GM12878 (cell line): ENCODE measurements at regions not wholly inside any gene's neighbourhood (a gene's known extent, or its start where the extent isn't known, plus 50 kb on each side); places are given as distances from the start of the nearest gene placed in this dataset.

Experiments
- ATF7 ChIP-seq: fragments of 450-650 bp; IDR thresholded peaks from 2 replicates; pipeline ENCODE4 v1.6.1; 2016; ENCODE audit warnings: low read depth, mild to moderate bottlenecking
- CBX3 ChIP-seq: fragments of 200-600 bp; sonication (generic); IDR thresholded peaks from 2 replicates; pipeline ENCODE4 v1.6.1; 2016; ENCODE audit warnings: low read depth, borderline replicate concordance
- CREM ChIP-seq: IDR thresholded peaks from 2 replicates; pipeline ENCODE4 v1.6.1; 2014; ENCODE audit warnings: antibody characterized with exemption, low read depth
- ESRRA ChIP-seq: IDR thresholded peaks from 2 replicates; pipeline ENCODE4 v1.6.1; 2012; ENCODE audit warnings: mild to moderate bottlenecking, low read length, improper control_type of control experiment
- FOXK2 ChIP-seq: fragments of 450-650 bp; IDR thresholded peaks from 2 replicates; pipeline ENCODE4 v1.6.1; 2017; ENCODE audit warnings: mild to moderate bottlenecking, moderate library complexity
- HDAC2 ChIP-seq: fragments of 200-600 bp; sonication (generic); IDR thresholded peaks from 2 replicates; pipeline ENCODE4 v1.6.1; 2017
- IKZF1 ChIP-seq: fragments of 450-650 bp; conservative IDR thresholded peaks from 2 replicates; pipeline ENCODE4 v1.6.1; 2017; ENCODE audit warnings: antibody characterized with exemption, mild to moderate bottlenecking
- IKZF2 ChIP-seq, 2 experiments: fragments of 450-650 bp; IDR thresholded peaks; 2 replicates each; pipeline ENCODE4 v1.6.1; 2017; ENCODE audit warnings: mild to moderate bottlenecking in 2 of 2, moderate library complexity in 2 of 2
- IRF4 ChIP-seq: IDR thresholded peaks from 2 replicates; pipeline ENCODE4 v1.6.1; 2011; ENCODE audit warnings: low read depth, low read length
- JUNB ChIP-seq: IDR thresholded peaks from 2 replicates; pipeline ENCODE4 v1.6.1; 2016; ENCODE audit warnings: antibody characterized with exemption, mild to moderate bottlenecking
- LARP7 ChIP-seq: fragments of 450-650 bp; IDR thresholded peaks from 2 replicates; pipeline ENCODE4 v1.6.1; 2017; ENCODE audit warnings: mild to moderate bottlenecking
- MTA2 ChIP-seq: fragments of 450-650 bp; IDR thresholded peaks from 2 replicates; pipeline ENCODE4 v1.6.1; 2016; ENCODE audit warnings: low read depth, mild to moderate bottlenecking, moderate library complexity
- PML ChIP-seq: IDR thresholded peaks from 2 replicates; pipeline ENCODE4 v1.6.1; 2012; ENCODE audit warnings: low read length, inconsistent platforms
- RB1 ChIP-seq: fragments of 450-650 bp; formaldehyde crosslinking; IDR thresholded peaks from 2 replicates; pipeline ENCODE4 v1.6.1; 2017; ENCODE audit warnings: mild to moderate bottlenecking, borderline replicate concordance
- RFX5 ChIP-seq: IDR thresholded peaks from 2 replicates; pipeline ENCODE4 v1.6.1; 2011; ENCODE audit warnings: low read depth, low read length, improper control_type of control experiment
- SMC3 ChIP-seq: IDR thresholded peaks from 2 replicates; pipeline ENCODE4 v1.6.1; 2011; ENCODE audit warnings: low read length, improper control_type of control experiment, borderline replicate concordance
- SP1 ChIP-seq: IDR thresholded peaks from one replicate; pipeline ENCODE4 v1.6.1; 2011; ENCODE audit warnings: low read depth, low read length
- SPI1 ChIP-seq: IDR thresholded peaks from 2 replicates; pipeline ENCODE4 v1.6.1; 2011; ENCODE audit warnings: low read depth, mild to moderate bottlenecking, low read length, moderate library complexity, borderline replicate concordance; ENCODE audit not compliant: insufficient read depth
- TAF1 ChIP-seq: IDR thresholded peaks from 2 replicates; pipeline ENCODE4 v1.6.1; 2011; ENCODE audit warnings: mild to moderate bottlenecking, low read depth, low read length, borderline replicate concordance
- WRNIP1 ChIP-seq: IDR thresholded peaks from 2 replicates; pipeline ENCODE4 v1.6.1; 2011; ENCODE audit warnings: low read depth, low read length, improper control_type of control experiment, borderline replicate concordance
- YY1 ChIP-seq: IDR thresholded peaks from 2 replicates; pipeline ENCODE4 v1.6.1; 2011; ENCODE audit warnings: low read depth, mild to moderate bottlenecking, low read length
- ZNF622 ChIP-seq: fragments of 450-650 bp; IDR thresholded peaks from 2 replicates; pipeline ENCODE4 v1.6.1; 2017; ENCODE audit warnings: mild to moderate bottlenecking, inconsistent platforms
- ZZZ3 ChIP-seq: IDR thresholded peaks from 2 replicates; pipeline ENCODE4 v1.6.1; 2011; ENCODE audit warnings: low read depth; ENCODE audit not compliant: control insufficient read depth, insufficient read length
- TF ChIP-seq, protein P1 (sequence below): fragments of 450-650 bp; IDR thresholded peaks from 2 replicates; pipeline ENCODE4 v1.6.1; 2017; ENCODE audit warnings: low read depth, mild to moderate bottlenecking, moderate library complexity
- TF ChIP-seq, protein P2 (sequence below): IDR thresholded peaks from 2 replicates; pipeline ENCODE4 v1.6.1; 2012; ENCODE audit warnings: improper control_type of control experiment, low read depth, low read length; ENCODE audit not compliant: insufficient replicate concordance
- TF ChIP-seq, protein P3 (sequence below): fragments of 150-350 bp; IDR thresholded peaks from 2 replicates; pipeline ENCODE4 v1.6.1; 2016; ENCODE audit warnings: low read depth, low read length

DNA sequence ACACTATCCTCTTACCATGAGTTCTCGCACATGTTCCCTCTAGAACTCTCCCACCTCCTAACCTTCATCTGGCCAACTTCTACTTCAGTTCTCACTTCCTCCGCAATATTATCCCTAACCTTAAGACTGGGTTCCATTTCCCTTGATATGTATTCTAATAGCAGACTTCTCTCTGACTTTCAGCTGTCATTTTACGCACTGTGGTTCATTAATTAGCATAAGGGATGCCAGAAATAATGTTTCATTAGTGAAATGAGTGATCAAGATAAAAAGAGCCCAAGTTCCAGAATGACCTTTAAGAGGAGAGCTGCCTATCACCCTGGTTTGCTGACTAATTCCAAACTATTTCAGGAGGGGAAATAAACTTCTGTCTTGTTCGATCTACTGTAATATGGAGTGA is 108.6 kb upstream of the CCDC150 start (continued):
- TF ChIP-seq, protein P1, sequence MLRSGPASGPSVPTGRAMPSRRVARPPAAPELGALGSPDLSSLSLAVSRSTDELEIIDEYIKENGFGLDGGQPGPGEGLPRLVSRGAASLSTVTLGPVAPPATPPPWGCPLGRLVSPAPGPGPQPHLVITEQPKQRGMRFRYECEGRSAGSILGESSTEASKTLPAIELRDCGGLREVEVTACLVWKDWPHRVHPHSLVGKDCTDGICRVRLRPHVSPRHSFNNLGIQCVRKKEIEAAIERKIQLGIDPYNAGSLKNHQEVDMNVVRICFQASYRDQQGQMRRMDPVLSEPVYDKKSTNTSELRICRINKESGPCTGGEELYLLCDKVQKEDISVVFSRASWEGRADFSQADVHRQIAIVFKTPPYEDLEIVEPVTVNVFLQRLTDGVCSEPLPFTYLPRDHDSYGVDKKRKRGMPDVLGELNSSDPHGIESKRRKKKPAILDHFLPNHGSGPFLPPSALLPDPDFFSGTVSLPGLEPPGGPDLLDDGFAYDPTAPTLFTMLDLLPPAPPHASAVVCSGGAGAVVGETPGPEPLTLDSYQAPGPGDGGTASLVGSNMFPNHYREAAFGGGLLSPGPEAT = no peak
- TF ChIP-seq IKZF1 (0 out of 2 replicates have a peak, but pooled peaks have one; percentile 33), ESRRA (no peak), MTA2 (peak; percentile 67), PML (peak; percentile 52; the same call in 1 of the 2 replicates), RFX5 (no peak), SP1 (no peak), SPI1 (peak; percentile 72), ZZZ3 (no peak), IRF4 (peak; percentile 75; the same call in 1 of the 2 replicates), TAF1 (no peak), ATF7 (no peak), LARP7 (no peak), FOXK2 (no peak), WRNIP1 (no peak), HDAC2 (no peak), SMC3 (no peak), YY1 (no peak), CREM (peak; percentile 50; the same call in 1 of the 2 replicates), ZNF622 (no peak), IKZF2 (IDR thresholded peaks at IDR 0.05) (peak; percentile 15 to 28; a peak in 2 of 4 replicates), RB1 (no peak), JUNB (peak; percentile 91), CBX3 (no peak)
- TF ChIP-seq, protein P2, sequence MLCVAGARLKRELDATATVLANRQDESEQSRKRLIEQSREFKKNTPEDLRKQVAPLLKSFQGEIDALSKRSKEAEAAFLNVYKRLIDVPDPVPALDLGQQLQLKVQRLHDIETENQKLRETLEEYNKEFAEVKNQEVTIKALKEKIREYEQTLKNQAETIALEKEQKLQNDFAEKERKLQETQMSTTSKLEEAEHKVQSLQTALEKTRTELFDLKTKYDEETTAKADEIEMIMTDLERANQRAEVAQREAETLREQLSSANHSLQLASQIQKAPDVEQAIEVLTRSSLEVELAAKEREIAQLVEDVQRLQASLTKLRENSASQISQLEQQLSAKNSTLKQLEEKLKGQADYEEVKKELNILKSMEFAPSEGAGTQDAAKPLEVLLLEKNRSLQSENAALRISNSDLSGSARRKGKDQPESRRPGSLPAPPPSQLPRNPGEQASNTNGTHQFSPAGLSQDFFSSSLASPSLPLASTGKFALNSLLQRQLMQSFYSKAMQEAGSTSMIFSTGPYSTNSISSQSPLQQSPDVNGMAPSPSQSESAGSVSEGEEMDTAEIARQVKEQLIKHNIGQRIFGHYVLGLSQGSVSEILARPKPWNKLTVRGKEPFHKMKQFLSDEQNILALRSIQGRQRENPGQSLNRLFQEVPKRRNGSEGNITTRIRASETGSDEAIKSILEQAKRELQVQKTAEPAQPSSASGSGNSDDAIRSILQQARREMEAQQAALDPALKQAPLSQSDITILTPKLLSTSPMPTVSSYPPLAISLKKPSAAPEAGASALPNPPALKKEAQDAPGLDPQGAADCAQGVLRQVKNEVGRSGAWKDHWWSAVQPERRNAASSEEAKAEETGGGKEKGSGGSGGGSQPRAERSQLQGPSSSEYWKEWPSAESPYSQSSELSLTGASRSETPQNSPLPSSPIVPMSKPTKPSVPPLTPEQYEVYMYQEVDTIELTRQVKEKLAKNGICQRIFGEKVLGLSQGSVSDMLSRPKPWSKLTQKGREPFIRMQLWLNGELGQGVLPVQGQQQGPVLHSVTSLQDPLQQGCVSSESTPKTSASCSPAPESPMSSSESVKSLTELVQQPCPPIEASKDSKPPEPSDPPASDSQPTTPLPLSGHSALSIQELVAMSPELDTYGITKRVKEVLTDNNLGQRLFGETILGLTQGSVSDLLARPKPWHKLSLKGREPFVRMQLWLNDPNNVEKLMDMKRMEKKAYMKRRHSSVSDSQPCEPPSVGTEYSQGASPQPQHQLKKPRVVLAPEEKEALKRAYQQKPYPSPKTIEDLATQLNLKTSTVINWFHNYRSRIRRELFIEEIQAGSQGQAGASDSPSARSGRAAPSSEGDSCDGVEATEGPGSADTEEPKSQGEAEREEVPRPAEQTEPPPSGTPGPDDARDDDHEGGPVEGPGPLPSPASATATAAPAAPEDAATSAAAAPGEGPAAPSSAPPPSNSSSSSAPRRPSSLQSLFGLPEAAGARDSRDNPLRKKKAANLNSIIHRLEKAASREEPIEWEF = no peak
- TF ChIP-seq, protein P3, sequence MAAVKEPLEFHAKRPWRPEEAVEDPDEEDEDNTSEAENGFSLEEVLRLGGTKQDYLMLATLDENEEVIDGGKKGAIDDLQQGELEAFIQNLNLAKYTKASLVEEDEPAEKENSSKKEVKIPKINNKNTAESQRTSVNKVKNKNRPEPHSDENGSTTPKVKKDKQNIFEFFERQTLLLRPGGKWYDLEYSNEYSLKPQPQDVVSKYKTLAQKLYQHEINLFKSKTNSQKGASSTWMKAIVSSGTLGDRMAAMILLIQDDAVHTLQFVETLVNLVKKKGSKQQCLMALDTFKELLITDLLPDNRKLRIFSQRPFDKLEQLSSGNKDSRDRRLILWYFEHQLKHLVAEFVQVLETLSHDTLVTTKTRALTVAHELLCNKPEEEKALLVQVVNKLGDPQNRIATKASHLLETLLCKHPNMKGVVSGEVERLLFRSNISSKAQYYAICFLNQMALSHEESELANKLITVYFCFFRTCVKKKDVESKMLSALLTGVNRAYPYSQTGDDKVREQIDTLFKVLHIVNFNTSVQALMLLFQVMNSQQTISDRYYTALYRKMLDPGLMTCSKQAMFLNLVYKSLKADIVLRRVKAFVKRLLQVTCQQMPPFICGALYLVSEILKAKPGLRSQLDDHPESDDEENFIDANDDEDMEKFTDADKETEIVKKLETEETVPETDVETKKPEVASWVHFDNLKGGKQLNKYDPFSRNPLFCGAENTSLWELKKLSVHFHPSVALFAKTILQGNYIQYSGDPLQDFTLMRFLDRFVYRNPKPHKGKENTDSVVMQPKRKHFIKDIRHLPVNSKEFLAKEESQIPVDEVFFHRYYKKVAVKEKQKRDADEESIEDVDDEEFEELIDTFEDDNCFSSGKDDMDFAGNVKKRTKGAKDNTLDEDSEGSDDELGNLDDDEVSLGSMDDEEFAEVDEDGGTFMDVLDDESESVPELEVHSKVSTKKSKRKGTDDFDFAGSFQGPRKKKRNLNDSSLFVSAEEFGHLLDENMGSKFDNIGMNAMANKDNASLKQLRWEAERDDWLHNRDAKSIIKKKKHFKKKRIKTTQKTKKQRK = no peak
